GM18858 (cell line): ENCODE measurements at regions not wholly inside any gene's neighbourhood (a gene's known extent, or its start where the extent isn't known, plus 50 kb on each side); places are given as distances from the start of the nearest gene placed in this dataset.
A peak's percentile ranks its signal among the peaks of the same experiment; 100 is the strongest.

ENCODE experiments used
- ATAC-seq: cut with Tn5 transposase; IDR thresholded peaks from one replicate; pipeline ENCODE4 v1.9.1; 2021; ENCODE audit not compliant: unreplicated experiment

DNA sequence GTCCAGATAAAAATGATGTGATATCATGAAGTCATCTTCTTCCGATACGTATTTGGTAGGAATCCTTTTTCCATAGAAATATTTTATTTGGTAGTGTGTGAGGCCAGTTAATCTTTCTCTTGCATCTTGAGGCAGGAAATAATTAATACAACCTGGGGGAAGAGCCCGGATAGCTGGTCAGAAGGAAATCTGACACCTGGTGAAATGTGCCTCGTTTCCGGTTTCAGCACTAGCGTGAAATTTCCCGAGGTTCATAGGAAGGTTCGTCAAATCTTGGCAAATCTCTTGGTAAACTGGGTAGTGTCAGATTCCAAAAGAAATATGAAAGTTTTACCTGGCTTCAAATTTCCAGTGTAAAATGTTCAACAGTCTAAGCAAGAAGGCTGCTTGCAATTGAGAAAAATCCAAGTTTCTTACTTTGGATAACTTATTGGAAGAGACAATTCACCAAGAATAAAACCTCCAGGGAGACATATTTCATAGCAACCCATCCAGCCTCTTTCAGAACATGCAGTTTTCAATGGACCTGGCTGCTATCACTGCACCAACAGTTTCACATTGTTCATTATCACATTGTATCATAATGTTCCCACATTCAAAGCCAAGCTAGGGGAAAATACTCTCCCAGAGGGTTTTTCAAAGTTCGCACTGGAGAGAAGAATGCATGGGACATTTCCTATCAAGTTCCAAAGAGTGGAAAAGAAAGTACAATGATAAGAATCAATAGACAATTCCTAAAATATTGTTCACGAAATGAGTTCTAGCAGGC is 454.5 kb upstream of the CITED2 start:
- ATAC-seq = no peak

DNA sequence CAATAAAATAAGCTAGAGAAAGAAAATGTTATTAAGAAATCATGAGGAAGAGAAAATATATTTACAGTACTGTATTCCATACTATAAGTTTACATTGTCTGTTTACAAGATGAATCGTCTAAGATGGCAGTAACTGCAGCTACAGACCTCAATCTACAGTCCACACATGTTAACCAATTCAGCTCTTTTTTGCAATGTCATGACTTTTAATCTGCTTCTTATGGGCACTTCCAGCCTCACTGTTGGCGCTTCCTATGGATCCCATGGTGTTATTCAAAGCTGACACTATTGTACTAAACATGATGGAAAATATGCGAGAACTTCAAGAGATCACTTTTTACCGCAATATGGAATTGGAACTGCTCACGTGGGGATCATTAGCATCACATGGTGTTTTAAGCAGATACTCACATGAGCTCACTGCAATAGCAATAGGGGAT is 451.5 kb upstream of the CITED2 start:
- no peak for ATAC-seq

DNA sequence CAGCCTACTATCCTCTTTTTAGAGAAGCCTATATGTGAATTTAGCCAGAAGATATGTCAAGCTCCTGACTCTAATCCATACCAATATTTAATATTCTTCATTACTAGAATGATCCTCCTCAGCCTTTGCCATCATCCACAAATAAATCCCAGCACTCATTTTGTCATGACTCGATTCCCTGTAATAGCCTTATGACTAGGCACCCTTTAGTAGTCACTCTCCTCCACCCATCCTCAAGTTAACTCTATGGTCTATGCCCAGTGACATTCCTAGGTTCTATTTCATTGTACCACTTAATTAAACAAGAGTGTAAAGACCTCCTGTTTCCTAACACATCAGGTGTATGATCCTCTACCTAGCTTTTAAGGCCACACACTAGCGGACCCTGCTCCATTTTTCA is 450.4 kb upstream of the CITED2 start:
- ATAC-seq = no peak

DNA sequence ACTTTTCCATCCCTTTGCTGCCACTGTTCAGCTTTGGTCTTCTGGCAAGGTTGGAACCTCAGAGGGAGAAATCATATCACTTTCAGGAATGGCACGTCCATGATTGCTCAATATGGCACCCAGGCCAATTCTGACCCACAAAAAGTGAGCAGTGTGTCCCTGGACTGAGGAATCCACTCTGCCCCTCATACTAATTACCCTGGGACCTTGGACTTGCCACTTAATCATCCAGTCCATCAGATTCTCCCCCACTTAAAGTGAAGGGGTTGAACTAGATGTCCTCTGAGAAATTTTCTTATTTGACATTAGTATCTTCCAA is 449.3 kb upstream of the CITED2 start:
- ATAC-seq = no peak

DNA sequence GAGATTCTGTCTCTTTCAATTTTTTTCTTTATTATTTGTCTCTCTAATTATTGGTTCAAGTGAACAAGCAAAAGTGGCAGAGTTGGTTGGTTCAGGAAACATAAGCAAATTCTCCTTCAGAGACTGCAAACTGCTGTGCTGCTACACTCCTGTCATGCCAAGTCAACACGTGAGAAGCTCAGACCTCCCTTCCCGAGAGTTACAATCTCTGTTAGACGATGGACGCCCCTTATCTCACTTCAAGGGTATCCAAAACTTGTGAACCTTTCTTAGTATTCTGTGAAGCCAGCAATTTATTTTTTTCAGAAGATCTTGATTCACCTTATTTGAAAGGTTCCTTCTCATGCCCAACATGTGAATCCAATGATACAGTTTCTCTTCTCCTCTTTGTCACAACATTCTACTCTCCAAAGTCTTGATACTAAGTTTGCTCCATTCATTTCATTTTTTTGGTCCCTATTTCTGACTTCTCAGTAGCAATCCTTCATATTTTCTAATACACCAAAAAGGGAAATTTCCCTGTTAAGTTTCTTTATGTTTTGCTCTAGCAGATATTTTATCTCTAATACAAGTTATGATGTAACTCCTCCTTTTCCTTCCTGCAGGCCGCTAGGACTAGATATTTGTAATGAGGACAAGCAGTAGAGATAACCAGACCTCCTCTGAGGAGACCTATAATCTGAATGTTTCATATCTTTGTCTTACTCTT is 448.8 kb upstream of the CITED2 start:
- no peak for ATAC-seq

DNA sequence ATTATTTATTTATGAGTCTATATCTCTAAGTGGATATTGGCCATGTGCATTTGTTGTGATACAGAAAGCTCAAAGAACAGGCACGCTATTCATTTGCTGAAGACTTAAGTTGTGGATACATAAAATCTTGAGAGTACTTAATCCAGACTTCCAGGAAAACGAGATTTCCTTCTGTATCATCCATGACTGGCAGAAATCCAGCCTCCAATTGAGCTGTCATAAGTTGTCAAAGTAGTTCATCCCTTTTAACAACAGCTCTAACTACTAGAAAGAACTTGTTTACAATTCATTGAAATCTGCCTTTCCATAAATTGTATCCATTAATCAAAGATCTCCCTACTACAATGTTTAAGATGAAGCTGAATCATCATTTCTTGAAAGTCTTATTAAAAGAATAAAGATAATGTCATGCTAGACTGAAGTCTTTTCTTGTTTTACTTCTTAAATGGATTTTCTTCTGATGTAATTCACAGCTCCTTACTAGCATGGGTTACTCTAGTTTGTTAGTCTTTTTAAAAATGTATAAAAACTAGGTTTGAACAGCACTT is 447.3 kb upstream of the CITED2 start:
- ATAC-seq = no peak

DNA sequence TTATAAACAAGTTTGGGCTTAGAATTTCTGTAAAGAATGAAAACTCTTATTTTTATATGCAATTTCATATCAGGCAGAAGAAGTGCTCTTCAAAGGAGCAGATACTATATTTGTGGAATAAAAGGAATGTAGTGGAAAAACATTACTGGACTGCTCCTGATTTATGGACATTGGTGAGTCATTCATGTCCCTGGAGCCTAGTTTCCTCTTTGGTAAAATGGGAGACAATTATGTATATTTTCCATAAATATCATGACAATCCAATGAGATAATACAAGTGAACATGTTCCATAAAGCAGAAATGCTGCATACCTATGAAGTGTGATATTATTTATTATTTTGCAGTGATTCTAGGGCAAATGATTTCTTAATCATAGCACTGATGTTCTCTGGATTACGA is 445.8 kb upstream of the CITED2 start:
- no peak for ATAC-seq

DNA sequence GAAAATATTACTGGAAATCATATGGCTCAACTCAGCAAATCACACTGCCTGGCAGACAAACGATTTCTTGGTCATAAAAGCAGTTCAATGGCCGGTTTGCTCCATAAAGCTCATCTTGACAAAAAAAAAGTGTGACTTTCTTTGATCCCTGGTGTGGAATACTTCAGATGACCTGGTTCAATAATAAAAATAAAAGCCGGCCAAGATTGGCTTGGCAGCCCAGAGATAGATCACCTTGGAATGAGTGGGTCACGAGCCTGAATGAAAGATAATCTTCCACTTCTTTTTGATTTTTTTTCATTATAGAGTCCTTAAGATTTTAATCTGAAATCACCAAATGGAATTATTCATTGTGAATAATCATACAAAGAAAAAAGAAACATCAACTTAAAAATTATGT is 445.3 kb upstream of the CITED2 start:
- ATAC-seq = no peak

DNA sequence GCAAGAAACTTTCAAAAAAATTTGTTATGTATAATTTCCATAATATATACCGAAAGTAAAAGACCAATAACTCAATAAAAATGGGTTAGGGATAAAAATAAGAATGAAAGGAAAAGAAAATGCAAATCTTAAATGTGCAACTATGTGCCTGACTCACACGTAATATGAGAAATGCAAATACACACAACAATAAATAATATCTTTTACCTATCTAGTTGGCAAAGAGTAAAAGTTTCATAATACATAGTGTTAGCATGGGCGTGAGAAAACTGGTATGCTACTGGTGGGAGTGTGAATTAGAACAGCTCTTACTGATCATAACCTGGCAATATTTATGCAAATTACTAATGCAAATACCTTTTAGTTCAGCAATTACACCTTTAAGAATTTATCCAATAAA is 438.5 kb upstream of the CITED2 start:
- ATAC-seq = no peak

DNA sequence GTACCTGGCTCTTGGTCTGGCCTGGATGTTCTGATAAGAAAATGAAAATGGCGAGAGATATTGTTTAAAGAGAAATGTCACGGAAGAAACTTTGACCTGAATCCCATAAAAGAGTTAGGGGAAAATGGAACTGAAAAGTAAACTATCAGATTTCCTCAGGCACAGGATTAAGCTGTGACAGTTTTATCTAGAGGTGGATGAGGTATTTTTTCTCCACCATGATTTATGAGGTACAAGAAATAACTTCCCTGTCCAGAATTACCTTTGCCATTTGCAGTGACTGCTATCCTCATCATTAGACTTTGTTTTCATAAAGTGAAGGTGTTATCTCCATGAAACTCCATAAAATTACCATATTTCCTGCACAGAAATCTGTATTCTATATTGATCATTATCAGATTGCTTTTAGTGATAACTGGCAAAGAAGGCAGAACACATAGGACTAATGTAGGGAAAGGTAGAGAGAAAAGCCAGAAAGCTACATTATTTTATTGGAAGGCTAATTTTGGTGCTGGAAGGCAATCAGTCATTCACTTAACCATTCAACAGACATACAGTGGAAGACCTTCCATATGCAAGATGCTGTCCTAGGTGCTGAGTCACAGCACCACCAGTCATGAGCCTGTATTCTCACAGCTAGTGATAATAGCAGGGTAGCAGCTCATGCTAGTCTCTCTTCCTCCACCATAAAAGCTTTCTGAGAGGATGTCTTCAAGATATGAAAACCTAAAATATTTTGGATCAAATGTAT is 427.3 kb upstream of the CITED2 start:
- ATAC-seq = no peak

DNA sequence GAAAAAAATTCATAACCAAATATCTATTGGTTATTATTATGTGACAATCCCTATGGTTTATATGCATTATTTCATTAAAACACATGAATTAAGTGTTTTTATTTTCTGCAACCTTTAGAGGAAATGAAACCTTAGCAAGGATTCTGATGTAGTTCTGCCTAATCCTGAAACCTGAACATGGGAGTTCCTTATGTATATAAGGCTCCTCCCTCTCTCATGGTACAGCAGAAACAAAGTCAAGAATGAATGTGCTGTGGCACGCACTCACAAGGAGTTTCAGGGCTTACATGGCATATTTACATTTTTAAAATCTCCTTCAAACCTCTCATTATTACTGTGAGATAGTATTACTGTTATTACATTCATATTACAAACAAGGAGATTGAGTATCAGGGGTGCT is 426.4 kb upstream of the CITED2 start:
- peak; percentile 98 for ATAC-seq

DNA sequence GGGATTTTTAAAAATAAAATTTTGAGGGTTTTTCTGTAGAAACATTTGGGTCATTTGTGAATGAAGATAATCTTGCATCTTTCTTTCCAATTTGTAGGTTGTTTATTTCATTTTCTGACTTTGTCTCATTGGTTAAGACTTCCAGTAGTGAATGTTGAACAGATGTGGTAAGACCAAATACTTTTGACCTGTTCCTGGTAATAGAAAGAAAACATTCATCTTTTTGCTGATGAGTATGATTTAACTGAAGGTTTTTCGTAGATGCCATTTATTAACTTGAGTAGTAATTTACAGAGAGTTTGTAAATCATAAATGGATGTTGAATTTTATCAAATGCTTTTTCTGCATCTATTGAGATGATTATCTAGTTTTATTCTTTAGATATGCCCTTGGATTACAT is 416.1 kb upstream of the CITED2 start:
- ATAC-seq = no peak

DNA sequence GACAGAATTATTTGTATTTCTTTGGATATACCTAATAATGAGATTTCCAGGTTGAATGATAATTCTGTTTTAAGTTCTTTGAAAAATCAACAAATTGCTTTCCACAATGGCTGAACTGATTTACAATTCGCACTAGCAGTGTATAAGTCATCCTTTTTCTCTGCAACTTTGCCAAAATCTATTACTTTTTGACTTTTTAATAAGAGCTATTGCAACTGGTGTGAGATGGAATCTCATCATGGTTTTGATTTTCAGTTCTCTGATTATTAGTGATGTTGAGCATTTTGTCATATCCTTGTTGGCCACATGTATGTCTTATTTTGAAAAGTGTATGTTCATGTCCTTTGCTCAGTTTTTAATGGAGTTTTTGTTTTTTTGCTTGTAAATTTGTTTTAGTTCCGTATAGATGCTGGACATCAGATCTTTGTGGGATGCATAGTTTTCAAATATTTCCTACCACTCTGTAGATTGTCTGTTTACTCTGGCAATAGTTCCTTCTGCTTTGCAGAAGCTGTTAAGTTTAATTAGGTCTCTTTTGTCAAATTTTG is 409.8 kb upstream of the CITED2 start:
- no peak for ATAC-seq

DNA sequence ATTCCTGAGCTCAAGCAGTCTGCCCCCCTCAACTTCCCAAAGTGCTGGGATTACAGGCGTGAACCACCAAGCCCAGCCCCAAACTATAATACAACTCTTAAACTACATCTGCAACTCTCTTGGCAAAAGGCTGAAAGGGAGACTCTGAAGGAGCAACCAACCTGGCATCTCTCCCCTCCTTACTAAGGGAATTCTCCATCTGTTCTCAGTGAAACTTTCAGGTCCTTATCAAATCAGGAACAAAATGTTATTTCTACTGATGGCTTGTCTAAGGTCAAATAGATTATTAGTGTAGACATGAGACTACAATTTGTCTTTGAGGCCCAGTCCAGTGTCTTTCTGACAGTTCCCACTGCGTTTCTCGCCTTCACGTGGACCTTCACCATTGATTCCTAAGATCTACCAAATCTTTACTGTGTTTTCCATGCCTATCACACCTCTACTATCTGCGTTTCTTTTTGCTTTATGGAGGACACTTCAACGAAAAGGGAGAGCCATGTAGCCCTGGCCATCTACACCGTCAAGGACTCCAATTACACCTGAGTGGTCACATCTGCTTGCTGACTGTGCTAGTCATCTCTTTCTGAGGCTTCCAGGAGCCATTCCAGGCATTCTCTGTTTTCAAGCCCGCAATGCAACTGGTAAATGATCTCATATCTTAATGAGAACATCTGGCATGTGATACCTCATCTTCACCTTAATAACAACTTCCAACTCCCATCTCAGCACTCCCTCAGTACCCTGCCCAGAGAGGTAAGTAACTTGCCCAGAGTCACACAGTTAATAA is 405.7 kb upstream of the CITED2 start:
- no peak for ATAC-seq

DNA sequence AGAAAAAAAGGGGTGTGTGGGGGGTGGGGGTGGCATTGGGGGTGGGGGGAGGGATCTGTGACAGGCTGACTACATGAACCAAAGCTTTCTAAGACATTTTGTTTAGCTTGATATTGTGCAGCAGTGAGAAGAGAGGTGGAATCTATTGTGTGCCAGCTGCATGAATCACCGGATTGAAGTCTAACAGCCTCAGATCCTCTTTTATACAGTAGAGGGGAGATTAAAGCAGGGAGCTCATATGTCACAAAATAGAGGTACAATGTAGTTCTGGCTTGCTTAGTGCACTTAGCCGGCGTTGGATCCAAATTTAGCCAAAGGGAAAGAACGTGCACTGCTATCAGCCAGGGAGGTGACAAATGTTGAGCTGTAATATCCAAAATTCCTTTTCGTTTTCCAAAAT is 404.2 kb upstream of the CITED2 start:
- ATAC-seq = no peak

DNA sequence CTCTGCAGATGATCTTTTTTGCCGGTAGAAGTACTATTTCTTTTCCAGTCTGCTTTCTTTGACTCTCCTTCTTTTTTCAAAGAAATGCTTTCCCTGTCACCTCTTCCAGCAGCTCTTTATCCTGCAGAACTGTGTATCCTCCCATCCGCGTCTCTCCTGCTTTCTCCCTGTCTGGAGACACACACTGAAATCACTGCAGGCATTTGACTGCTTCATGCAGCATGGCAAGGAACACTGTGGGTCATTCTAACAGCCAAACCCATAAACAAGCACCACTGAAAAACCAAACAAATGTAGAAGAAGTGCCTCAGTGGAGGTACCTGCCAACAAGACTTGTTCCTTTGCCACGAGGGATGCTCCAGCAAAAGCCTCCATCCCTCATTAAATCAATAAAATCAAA is 403.7 kb upstream of the CITED2 start:
- no peak for ATAC-seq

DNA sequence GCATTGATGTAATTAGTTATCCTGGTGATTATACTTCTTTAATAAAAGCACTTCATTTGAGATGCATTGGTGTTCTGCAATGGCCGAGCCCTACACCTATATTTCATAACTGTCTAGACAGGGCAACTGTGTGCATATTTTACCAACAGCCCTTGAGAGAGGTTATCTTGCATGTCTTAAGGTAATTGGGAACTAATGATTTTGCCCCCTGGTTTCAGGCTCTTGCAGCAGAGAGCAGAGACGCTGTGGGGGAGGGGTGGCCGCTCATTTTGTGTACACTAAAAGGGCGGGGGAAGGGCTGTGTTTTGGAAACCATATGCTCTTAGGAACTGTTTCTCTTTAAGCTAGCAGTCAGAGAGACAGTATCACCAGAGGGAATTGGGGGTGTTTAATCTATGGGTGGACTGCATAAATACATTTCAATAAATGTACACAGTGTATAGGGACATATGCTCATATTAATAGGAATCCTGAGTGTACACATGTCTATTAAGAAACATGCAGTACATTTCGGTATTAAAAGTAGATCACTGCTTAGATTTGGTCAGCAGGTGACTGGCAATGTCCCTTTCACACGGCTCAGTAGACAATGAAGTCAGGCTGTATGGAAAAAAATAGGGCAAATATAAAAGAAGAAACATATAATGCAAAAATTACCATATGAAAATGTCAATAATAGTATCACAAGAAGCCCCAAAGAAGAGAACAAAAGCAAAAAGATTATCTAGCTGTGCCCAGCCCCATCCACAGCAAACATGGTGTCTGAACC is 402.9 kb upstream of the CITED2 start:
- no peak for ATAC-seq

DNA sequence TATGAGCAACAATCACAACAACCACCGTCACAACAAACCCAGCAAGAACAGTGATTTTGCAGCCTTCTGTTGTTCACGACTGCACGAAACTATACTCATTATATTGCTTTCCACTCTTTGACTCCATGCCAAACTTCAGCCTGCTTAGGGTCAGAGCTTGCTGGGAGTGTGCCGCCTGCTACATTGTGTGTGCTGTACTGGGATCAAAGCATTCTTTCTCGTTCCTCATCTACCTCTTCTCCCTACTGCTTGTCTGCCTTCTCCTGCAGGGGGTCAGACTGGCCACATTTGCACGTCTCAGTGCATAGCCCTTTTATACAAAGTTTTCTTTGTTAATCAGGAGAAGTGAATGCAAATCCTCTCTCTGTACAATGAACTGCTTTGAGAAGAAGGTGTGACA is 401.6 kb upstream of the CITED2 start:
- no peak for ATAC-seq

DNA sequence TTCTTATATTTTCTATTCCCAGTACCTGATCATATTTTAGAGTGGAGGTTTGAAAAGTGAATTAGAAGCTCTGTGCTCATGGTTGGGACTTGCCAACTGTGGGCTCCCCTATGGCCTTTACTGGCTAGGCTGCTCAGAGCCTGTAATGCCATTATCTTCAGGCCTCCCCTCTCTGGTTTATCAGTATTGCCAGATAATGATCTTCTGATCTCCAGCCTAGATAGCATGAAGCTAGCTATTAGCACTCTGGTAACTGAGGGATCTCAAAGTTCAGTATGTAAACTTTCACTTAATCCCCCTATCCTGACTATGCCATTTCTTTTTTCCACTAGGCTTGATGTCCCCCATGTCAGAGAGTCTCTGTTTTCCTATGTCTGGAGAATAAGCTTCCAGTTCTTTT is 393.7 kb upstream of the CITED2 start:
- ATAC-seq = no peak

DNA sequence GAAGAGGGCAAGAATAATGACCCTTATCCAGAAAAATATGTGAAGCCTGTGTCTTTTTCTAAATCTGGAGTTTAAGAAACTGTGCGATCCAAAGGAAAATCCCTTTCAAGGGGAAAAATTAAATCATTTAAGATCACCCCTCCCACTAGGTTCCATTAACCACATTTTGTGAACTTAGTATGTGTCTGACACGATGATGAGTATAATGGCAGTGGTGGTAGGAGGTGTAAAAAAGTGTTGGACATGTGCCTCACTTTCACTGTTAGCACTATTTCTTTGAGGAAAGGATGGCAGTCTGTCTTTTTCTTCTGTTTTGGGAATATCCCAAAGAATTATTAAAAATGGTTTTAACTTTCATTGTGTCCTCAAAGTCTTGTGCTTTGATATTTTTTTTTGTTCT is 392.3 kb upstream of the CITED2 start:
- no peak for ATAC-seq
